ENCODE measurements at regions not wholly inside any gene's neighbourhood (a gene's known extent, or its start where the extent isn't known, plus 50 kb on each side); places are given as distances from the start of the nearest gene placed in this dataset.
A peak's percentile ranks its signal among the peaks of the same experiment; 100 is the strongest.

DNA sequence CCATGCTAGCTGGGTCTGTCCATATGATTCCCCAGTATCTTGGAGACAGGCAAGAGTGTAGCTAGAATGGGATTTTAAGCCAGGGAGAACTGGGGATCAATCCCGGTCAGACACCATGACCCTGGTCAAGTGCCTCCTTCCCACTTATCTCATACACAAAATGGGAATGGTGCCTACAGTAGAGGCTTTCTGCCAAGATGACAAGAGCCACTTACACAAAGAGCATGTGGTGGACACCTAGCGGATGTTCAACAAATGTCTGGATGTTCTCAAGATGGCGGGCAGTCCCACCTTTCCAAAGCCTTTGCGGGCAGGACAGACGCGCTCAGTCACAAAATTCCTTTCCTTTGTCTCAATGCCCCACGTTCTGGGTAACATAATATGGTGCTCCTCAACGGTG is 57.3 kb downstream of the MAF start:
- intact Hi-C loops (cut with micrococcal nuclease): no loop called here
- DNase-seq (no peak), ATAC-seq (peak; percentile 88)

DNA sequence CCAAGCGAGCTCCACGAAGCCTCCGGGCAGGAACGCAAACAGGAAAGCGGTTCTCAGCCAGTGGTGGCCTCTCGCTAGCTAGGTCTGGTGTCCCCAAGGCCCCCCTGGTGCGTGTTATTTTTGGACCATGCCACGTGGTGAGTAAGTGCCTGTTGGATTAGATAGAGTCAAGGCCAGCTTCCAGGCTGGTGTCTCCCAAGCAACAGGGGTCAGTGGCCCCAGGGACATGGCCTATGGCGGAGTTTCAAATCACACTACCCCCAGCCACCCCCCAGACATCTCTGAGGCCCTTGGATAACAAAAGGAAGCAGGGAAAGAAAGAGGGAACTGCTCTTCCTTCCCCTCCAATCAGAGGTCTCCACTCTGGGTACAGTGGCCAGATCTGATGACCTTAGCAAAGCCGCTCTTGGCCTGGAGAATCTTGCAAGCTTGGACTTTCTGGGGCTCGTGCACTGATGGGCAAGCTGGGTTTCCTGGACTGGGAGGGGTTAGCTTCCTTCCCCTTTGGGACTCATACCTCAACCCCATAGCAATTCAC is 58.2 kb downstream of the MAF start:
- ATAC-seq: peak; percentile 93
- DNase-seq: peak; percentile 69
- intact Hi-C loops (cut with micrococcal nuclease): no loop called here

GRCh38 chr16:79540825-79541595 is 59.5 kb downstream of the MAF start:
- ATAC-seq (no peak), DNase-seq (no peak)
- intact Hi-C loops (cut with micrococcal nuclease): no loop called here

DNA sequence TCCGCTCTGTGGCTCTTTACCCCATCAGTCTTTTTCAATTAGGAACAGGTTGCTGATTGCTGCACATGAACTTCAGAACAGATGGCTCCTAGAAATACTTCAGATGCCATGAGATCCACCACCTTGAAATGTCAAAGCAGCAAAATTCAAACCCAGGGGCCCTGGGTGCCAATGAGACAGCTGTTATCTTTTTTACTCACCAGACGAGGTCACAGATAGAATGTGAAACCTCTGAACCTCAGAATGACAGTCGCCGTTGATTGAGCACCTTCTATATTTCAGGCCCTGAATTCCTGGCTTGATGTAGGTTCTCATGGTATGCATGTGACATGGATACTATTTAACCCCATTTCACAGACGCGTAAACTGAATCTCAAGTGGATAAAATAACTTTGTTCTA is 63.0 kb downstream of the MAF start:
- ATAC-seq: no peak
- intact Hi-C loops (cut with micrococcal nuclease): no loop called here
- DNase-seq: no peak

DNA sequence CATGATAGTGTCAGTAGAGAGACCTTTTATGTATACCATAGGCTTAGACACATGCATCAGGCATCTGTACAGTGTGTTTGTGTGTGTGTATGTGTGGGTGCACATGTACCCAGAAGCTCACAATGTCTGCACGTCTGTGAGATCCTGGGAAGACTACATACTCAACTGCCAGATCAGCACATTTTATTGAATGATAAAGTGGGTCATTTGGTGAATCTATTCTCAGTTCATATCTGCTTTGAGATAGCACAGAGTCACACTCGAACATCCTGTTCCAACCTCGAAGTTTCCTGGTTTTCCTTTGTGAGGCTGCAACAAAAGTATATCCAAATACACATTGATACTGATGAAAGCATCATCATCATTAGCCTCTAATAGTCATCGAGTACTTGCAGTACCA is 63.6 kb downstream of the MAF start:
- intact Hi-C loops (cut with micrococcal nuclease): no loop called here
- no peak for ATAC-seq

DNA sequence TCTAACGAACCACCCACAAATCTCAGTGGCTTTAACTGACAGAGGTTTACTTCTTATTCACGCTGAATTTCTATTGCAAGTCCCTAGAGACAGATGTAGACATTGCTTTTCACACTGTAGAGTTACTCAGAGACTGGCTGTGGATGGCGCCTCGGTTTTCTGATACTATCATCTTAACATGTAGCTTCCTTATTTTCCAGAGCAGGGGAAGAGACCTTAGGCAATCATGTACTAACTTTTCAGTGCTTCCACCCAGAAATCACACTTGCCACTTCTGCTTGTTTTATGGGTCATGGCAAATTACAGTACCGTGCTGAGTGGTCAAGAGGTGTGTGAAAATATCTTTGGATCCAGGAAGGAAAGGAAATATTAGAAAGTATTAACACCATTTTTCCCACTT is 65.4 kb downstream of the MAF start:
- peak; percentile 51 for ATAC-seq
- intact Hi-C loops (cut with micrococcal nuclease): no loop called here
- DNase-seq: no peak

More for the DNA sequence above, 63.6 kb downstream of the MAF start:
- DNase-seq: no peak

GRCh38 chr16:79534143-79534542 is 66.4 kb downstream of the MAF start:
- ATAC-seq: no peak
- intact Hi-C loops (cut with micrococcal nuclease): no loop called here
- no peak for DNase-seq

DNA sequence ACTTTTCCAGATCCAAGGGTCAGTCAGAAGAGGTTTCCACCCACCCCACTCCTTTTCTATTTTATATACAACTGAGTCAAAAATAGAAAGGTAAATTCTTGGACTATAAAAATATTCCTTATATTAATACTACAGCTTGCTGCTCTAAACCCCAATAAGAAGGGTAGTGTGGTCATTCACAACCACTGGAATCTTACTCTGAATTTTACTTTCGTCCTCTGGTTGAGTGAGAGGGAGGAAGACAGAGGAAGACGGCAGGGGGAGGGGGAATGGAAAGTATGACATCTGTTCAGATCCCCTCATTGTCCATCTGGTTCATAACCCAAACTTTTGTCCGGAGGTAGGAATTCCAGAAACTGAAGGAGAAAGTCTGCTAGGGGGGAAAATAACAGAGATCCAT is 67.2 kb downstream of the MAF start:
- DNase-seq (no peak), ATAC-seq (no peak)
- intact Hi-C loops (cut with micrococcal nuclease): no loop called here

GRCh38 chr16:79532785-79533184 is 67.8 kb downstream of the MAF start:
- DNase-seq: no peak
- ATAC-seq: peak; percentile 62
- intact Hi-C loops (cut with micrococcal nuclease): no loop called here

DNA sequence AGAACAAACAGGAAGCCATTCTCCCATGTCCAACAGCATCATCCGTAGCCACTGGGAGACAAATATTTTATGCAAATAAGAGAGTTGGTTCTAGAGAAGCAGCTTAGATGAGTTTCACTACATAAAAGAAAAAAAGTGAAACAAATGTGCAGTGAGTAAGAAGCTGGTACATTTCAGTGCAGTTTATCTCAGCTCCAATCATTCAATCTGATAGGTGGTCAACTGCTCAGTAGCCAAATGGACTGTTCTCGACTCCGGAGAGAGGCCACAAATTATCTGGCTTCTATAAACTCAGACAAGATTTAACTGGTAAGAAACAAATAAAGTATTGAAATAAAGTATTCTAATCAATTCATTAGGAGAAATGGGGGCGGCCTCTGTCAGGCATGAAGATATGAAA is 68.3 kb downstream of the MAF start:
- intact Hi-C loops (cut with micrococcal nuclease): no loop called here

GRCh38 chr16:79528338-79528737 is 72.2 kb downstream of the MAF start:
- DNase-seq (no peak), ATAC-seq (no peak)
- intact Hi-C loops (cut with micrococcal nuclease): no loop called here

More for the DNA sequence above, 68.3 kb downstream of the MAF start:
- DNase-seq (no peak), ATAC-seq (no peak)

DNA sequence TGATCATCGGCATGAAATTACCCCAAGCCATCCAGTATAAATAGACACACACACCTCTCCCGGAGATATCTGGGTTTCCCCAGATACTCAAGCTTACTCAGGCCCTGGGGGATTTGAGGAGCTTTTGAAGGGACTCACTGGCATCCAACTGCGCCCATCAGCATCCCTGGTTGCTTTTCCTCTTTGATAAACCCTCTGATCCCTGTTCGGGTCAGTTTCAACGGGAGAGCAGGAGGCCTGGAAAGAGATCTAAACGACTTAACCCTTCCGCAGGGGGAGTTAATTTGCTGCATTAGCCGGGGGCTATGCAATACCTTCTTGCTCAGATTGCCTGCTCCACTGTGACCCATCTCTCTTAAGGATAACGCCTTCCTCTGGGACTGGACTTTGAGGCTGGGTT is 76.6 kb downstream of the MAF start:
- intact Hi-C loops (cut with micrococcal nuclease): no loop called here
- no peak for ATAC-seq
- no peak for DNase-seq

- peak; percentile 60 for ATAC-seq
- DNase-seq: peak; percentile 71
- intact Hi-C loops (cut with micrococcal nuclease): no loop called here
Measured at GRCh38 chr16:79519448-79519847, 81.1 kb downstream of the MAF start.

GRCh38 chr16:79517156-79517555 is 83.4 kb downstream of the MAF start:
- DNase-seq: no peak
- intact Hi-C loops (cut with micrococcal nuclease): no loop called here
- ATAC-seq: no peak

DNA sequence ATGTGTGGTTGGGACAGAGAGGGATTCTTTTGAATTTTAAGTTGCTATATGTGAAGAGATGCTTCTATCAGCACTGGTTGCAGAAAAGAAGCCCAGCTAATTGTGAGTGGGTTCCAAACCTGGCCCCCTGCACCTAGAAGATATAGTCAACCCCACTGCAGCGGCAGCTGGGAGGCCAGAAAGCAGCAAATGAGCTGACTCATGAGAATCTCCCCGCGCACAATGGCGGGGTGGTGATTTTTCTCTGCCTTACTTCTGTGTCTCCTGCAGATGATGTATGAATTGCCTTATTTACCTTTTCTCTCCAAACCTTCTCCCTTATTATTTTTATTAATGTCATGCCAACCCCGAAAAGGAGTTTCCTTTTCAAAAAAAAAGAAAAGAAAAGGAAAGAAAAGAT is 89.7 kb downstream of the MAF start:
- intact Hi-C loops (cut with micrococcal nuclease): no loop called here
- ATAC-seq (no peak), DNase-seq (no peak)

GRCh38 chr16:79509906-79510305 is 90.6 kb downstream of the MAF start:
- no peak for ATAC-seq
- intact Hi-C loops (cut with micrococcal nuclease): no loop called here
- DNase-seq: no peak

DNA sequence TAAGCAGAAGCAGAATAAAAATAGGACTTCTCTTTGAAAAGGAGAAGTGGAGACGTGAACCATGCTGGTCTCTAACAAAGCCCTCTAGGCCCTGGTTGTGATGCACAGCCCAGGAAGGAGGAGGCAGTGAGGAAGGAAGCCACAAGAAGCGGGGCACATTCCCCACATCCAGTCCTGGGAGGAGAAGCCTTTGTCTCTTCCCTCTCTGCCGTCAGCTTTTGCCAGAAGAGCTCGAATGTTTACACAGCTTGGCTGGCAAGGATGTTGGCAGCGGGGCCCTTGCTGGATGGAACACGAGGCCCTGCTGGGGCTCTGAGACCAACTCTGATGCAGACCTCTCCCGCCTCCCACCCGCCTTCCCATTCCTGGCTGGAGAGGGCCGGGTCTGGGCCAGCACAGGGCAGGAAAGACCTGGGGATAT is 91.3 kb downstream of the MAF start:
- peak; percentile 50 for DNase-seq
- intact Hi-C loops (cut with micrococcal nuclease): no loop called here
- peak; percentile 82 for ATAC-seq

GRCh38 chr16:79508294-79508693 is 92.2 kb downstream of the MAF start:
- ATAC-seq (peak; percentile 72), DNase-seq (peak; percentile 35)
- intact Hi-C loops (cut with micrococcal nuclease): no loop called here

DNA sequence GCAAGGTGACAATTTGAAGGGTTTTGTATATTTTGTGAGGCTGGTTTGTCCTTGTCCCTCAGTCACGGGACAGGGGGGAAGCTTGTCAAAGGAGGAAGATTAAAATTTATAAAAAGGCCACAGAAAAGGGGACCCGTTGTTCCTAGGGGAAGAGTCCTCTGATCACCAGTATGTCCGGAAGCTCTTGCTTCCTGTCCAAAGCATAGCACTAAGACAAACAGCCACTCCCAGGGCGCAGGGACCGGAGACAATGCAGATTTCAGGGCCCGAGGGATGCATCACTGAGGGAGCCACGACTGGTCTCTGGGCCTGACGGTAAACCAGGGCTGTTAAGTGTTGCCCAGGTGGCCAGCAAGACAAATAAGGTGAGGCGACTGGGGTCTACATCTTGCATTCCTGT is 95.2 kb downstream of the MAF start:
- intact Hi-C loops (cut with micrococcal nuclease): no loop called here
- peak; percentile 56 for DNase-seq
- peak; percentile 65 for ATAC-seq

GRCh38 chr16:79503511-79503910 is 97.0 kb downstream of the MAF start:
- ATAC-seq (no peak), DNase-seq (no peak)
- intact Hi-C loops (cut with micrococcal nuclease): no loop called here

GRCh38 chr16:79501446-79501845 is 99.1 kb downstream of the MAF start:
- DNase-seq (no peak), ATAC-seq (no peak)
- intact Hi-C loops (cut with micrococcal nuclease): no loop called here

All from left ventricle myocardium superior (tissue), 1 donor.